Calu3 (cell line): ENCODE measurements at regions not wholly inside any gene's neighbourhood (a gene's known extent, or its start where the extent isn't known, plus 50 kb on each side); places are given as distances from the start of the nearest gene placed in this dataset.

Experiments used
- BruUV-seq: library from RNA; stranded (reverse); fragments of 400-500 nt; replicated peaks from 2 replicates; lab custom pipeline; 2021; lab: Mats Ljungman, UMichigan
- CTCF ChIA-PET: fragments of 300-600 bp; sonication (Branson Sonifier 250); formaldehyde crosslinking; loops from one replicate; lab custom pipeline; 2022; ENCODE audit warnings: antibody characterized with exemption; lab: Charles Lee
- DNase-seq: peaks from one replicate; pipeline ENCODE4 v3.0.0; 2022
- H3K27ac Mint-ChIP-seq: one replicate; pipeline ENCODE4 v1.8.0; 2022; ENCODE audit warnings: mixed read lengths; ENCODE audit not compliant: unreplicated experiment
- H3K27me3 Mint-ChIP-seq: one replicate; pipeline ENCODE4 v1.8.0; 2022; ENCODE audit warnings: mixed read lengths; ENCODE audit not compliant: unreplicated experiment
- H3K36me3 Mint-ChIP-seq: one replicate; pipeline ENCODE4 v1.8.0; 2022; ENCODE audit warnings: mild to moderate bottlenecking, moderate library complexity, mixed read lengths; ENCODE audit not compliant: insufficient read depth, unreplicated experiment
- H3K4me1 Mint-ChIP-seq: one replicate; pipeline ENCODE4 v1.8.0; 2022; ENCODE audit warnings: mild to moderate bottlenecking, low read depth, mixed read lengths; ENCODE audit not compliant: unreplicated experiment
- H3K4me3 Mint-ChIP-seq: one replicate; pipeline ENCODE4 v1.8.0; 2022; ENCODE audit warnings: mild to moderate bottlenecking, low read depth, moderate library complexity, mixed read lengths; ENCODE audit not compliant: unreplicated experiment
- H3K9me3 Mint-ChIP-seq: one replicate; pipeline ENCODE4 v1.8.0; 2022; ENCODE audit warnings: low read depth, mixed read lengths; ENCODE audit not compliant: unreplicated experiment
- CTCF ChIP-seq: fragments of 200-600 bp; IDR thresholded peaks from one replicate; pipeline ENCODE4 v1.8.0; 2022; ENCODE audit warnings: antibody characterized with exemption; ENCODE audit not compliant: unreplicated experiment
- intact Hi-C: fragments of 100-400 bp; cut with micrococcal nuclease; formaldehyde crosslinking; loops from one replicate; pipeline ENCODE4 v1.10.0; 2022; ENCODE audit not compliant: unreplicated experiment

- DNase-seq, result no peak
- no peaks in the 10 kb centered on the region for H3K4me1 Mint-ChIP-seq
- intact Hi-C loops, result no loop called here
- TF ChIP-seq CTCF, result no peak
- CTCF ChIA-PET, result no interaction called here
- no peak overlapping the region for H3K27ac Mint-ChIP-seq
- no peaks in the 10 kb centered on the region for H3K27me3 Mint-ChIP-seq
- no peaks in the 10 kb centered on the region for H3K9me3 Mint-ChIP-seq
- no peak overlapping the region for H3K4me3 Mint-ChIP-seq
- BruUV-seq, result no TSS peak
- no peaks in the 10 kb centered on the region for H3K36me3 Mint-ChIP-seq
Observed at GRCh38 chr4:24719615-24720014, 75.8 kb upstream of the SOD3 start.

GRCh38 chr4:24720436-24720835, 74.9 kb upstream of the SOD3 start:
- no TSS peak for BruUV-seq
- Mint-ChIP-seq H3K27ac (no peak overlapping the region), H3K4me1 (no peaks in the 10 kb centered on the region), H3K36me3 (no peaks in the 10 kb centered on the region), H3K27me3 (no peaks in the 10 kb centered on the region), H3K4me3 (no peak overlapping the region), H3K9me3 (no peaks in the 10 kb centered on the region)
- CTCF ChIA-PET, result no interaction called here
- TF ChIP-seq CTCF, result no peak
- intact Hi-C loops, result no loop called here
- no peak for DNase-seq

- TF ChIP-seq CTCF, result no peak
- no peak overlapping the region for H3K4me3 Mint-ChIP-seq
- H3K36me3 Mint-ChIP-seq, result no peaks in the 10 kb centered on the region
- no peaks in the 10 kb centered on the region for H3K9me3 Mint-ChIP-seq
- no TSS peak for BruUV-seq
- H3K27ac Mint-ChIP-seq, result no peak overlapping the region
- no peaks in the 10 kb centered on the region for H3K4me1 Mint-ChIP-seq
- intact Hi-C loops, result no loop called here
- CTCF ChIA-PET, result no interaction called here
- no peak for DNase-seq
- no peaks in the 10 kb centered on the region for H3K27me3 Mint-ChIP-seq
Observed at GRCh38 chr4:24720979-24721378, 74.4 kb upstream of the SOD3 start.

GRCh38 chr4:24722026-24722568, 73.3 kb upstream of the SOD3 start:
- DNase-seq, result no peak

More at GRCh38 chr4:24722026-24722568, 73.3 kb upstream of the SOD3 start:
- Mint-ChIP-seq H3K4me1 (no peaks in the 10 kb centered on the region), H3K4me3 (no peak overlapping the region), H3K9me3 (no peaks in the 10 kb centered on the region), H3K36me3 (no peaks in the 10 kb centered on the region), H3K27ac (no peak overlapping the region), H3K27me3 (no peaks in the 10 kb centered on the region)
- TF ChIP-seq CTCF, result no peak
- CTCF ChIA-PET, result no interaction called here
- intact Hi-C loops, result no loop called here
- BruUV-seq, result no TSS peak
